Gastrocnemius medialis (tissue), 4 donors: ENCODE measurements at regions not wholly inside any gene's neighbourhood (a gene's known extent, or its start where the extent isn't known, plus 50 kb on each side); places are given as distances from the start of the nearest gene placed in this dataset.

Source experiments
- POLR2A ChIP-seq, 2 donors: fragments of 450-650 bp; IDR thresholded peaks; one replicate each; pipeline ENCODE4 v1.6.1; 2017; ENCODE audit warnings: antibody characterized with exemption in 2 of 2, mild to moderate bottlenecking in 2 of 2, moderate library complexity in 2 of 2
- TF ChIP-seq, protein P1 (sequence below), 5 experiments: fragments of 450-650 bp in 3 of 5; fragments of 200-600 bp in 2 of 5; sonication (generic) in 2 of 5; IDR thresholded peaks in 4 of 5; conservative IDR thresholded peaks in 1 of 5; 1 replicate in 4 of 5; 2 replicates in 1 of 5; pipeline ENCODE4 v1.5.1; 2016 to 2019; ENCODE audit warnings: antibody characterized with exemption in 5 of 5, mild to moderate bottlenecking in 3 of 5, moderate library complexity in 3 of 5

DNA sequence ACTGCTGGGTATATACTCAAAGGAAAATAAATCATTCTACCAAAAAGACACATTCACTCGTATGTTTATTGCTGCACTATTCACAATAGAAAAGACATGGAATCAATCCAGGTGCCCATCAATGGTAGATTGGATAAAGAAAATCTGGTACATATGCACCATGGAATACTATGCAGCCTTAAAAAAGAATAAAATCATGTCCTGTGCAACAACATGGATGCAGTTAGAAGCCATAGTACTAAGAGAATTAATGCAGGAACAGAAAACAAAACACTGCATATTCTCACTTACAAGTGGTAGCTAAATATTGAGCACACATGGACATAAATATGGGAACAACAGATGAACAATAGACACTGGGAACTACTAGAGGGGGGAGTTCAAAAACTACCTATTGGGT lies 96.3 kb downstream of the FAM76B start:
- TF ChIP-seq POLR2A (IDR thresholded peaks at IDR 0.05) = no peak
- TF ChIP-seq, protein P1, sequence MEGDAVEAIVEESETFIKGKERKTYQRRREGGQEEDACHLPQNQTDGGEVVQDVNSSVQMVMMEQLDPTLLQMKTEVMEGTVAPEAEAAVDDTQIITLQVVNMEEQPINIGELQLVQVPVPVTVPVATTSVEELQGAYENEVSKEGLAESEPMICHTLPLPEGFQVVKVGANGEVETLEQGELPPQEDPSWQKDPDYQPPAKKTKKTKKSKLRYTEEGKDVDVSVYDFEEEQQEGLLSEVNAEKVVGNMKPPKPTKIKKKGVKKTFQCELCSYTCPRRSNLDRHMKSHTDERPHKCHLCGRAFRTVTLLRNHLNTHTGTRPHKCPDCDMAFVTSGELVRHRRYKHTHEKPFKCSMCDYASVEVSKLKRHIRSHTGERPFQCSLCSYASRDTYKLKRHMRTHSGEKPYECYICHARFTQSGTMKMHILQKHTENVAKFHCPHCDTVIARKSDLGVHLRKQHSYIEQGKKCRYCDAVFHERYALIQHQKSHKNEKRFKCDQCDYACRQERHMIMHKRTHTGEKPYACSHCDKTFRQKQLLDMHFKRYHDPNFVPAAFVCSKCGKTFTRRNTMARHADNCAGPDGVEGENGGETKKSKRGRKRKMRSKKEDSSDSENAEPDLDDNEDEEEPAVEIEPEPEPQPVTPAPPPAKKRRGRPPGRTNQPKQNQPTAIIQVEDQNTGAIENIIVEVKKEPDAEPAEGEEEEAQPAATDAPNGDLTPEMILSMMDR (IDR thresholded peaks at IDR 0.05 in 4 of 5, conservative IDR thresholded peaks at IDR 0.05 in 1 of 5) = no peak
